COLO668 (cell line): ENCODE measurements at regions not wholly inside any gene's neighbourhood (a gene's known extent, or its start where the extent isn't known, plus 50 kb on each side); places are given as distances from the start of the nearest gene placed in this dataset.

Experiments
- DNase-seq: peaks from one replicate; lab custom pipeline; 2025; ENCODE audit not compliant: unreplicated experiment; lab: John Stamatoyannopoulos, UW

DNA sequence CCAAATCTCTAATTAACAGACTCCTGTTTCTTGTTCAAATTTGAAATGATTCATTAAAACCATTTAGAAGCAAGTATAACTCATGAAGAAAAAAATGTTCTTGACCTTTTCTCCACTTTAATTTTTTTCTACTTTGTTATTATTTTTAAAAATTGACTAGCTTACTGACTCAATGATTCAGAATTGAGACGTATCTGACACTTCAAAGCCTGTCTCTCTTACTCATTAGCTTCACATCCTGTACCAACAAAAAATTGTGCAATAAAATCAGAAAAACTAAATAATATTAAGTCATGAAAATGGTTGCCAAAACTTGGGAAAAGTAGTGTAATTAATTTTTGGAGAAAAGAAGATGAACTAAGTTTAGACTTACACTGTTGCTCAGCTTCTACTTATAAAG is 331.2 kb downstream of the SLC16A7 start:
- DNase-seq, result no peak

DNA sequence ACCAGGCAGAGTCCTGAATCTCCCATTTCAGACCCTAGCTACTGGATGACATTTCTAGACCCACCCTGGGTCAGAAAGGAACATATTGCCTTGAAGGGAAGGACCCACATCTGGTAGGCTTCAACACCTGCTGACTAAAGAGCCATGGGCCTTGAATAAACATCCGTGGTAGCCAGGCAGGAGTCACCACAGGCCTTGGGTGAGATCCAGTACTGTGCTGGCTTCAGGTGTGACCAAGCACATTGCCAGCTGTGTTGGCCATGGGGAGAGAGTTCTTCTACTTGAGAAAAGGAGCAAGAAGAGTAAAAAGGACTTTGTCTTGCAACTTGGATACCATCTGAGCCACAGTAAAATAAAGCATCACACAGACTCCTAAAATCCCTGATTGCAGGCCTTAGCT is 332.6 kb downstream of the SLC16A7 start:
- peak; percentile 12 for DNase-seq

DNA sequence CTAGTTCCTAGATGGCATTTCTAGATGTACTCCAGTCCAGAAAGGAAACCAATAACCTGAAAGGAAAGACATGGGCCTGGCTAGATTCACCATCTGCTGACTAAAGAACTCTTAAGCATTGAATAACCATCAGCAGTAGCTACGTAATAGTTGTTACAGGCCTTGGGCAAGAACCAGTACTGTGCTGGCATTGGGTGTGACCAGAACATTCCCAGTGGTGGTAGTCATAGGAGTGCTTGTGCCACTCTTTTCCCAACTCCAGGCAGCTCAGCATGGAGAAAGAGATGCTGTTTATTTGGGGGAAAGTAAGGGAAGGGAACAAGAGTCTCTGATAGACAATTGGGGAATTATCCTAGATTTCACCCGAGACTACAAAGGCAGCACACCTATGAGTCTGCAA is 333.3 kb downstream of the SLC16A7 start:
- DNase-seq, result no peak

DNA sequence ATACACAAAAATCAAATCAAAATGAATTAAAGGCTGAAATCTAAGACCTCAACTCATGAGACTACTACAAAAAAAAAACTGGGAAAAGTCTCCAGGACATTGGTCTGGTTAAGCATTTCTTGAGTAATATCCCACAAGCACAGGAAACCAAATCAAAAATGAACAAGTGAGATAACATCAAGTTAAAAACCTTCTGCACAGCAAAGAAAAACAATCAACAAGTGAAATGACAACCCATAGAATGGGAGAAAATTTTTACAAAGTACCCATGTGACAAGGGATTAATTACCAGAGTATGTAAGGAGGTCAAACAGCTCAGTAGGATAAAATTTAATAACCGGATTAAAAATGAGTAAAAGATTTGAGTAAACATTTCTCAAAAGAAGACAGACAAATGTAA is 338.7 kb downstream of the SLC16A7 start:
- DNase-seq, result no peak

DNA sequence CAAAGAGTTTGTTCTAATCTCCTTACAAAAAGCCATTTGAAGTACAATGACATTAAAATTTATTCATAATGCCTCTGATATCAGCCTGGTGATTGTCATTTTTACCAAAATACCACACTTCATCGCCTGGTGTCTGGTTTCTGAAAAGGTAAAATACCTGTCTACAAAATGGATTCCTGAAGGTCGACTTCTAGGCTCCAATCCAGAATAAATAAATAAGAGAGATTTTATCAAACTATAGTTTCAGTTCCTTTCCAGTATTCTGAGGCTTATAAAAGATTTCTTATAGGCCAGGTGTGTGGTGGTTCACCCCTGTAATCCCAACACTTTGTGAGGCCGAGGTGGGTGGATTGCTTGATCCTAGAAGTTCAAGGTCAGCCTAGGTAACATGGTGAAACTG is 340.7 kb downstream of the SLC16A7 start:
- DNase-seq, result no peak

DNA sequence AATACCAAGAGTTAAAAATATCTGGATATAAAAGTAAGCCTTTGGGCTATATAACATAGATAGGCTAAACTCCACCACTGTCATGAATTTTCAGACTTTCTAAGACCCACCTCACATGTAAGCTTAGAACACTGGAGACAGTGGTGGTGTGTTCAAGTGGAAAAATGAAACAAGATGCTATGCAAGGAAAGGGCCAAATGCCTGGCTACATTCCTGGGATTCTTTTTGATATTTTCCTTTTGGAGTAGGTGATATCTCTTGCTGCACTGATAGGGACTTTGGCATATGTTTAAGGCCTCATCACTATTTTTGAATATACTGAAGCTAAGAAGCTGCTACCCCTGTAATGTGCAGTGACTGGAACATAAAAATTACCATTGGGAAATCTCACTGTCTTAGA is 341.3 kb downstream of the SLC16A7 start:
- DNase-seq, result no peak

DNA sequence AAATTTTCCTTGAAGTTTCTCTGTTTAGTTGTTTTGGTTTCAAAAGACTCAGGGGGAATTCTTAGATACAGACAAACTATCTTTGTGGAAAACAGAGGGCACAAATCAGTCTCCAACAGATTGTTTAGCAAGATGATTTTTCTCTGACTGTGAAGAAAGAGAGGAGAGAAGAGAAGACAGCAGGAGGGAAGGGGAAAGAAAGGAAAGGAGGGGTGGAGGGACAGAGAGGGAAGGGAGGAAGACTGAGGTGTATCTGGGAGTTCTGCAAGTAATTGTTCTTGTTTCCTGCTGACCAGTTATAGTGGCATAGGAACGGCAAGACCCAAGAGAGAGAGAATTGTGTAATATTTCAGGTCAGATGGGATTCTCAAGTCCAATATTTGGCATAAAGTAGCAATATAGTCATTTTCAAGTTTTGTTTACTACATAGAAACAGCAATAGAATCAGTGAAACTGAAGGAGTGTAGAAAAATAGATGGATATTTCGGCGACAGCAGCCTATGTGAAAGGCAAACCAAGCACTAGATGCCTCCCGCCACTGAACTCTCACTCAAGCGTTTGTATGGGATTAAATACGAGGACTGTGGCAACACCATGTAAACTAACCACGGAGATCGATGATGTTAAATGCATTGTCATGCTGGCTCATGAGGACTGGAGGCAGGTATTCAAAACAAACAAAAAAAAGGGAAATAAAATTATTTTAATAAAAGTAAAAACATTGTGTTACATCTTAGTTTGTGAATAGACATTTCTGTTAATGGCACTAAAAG is 342.5 kb downstream of the SLC16A7 start:
- no peak for DNase-seq

DNA sequence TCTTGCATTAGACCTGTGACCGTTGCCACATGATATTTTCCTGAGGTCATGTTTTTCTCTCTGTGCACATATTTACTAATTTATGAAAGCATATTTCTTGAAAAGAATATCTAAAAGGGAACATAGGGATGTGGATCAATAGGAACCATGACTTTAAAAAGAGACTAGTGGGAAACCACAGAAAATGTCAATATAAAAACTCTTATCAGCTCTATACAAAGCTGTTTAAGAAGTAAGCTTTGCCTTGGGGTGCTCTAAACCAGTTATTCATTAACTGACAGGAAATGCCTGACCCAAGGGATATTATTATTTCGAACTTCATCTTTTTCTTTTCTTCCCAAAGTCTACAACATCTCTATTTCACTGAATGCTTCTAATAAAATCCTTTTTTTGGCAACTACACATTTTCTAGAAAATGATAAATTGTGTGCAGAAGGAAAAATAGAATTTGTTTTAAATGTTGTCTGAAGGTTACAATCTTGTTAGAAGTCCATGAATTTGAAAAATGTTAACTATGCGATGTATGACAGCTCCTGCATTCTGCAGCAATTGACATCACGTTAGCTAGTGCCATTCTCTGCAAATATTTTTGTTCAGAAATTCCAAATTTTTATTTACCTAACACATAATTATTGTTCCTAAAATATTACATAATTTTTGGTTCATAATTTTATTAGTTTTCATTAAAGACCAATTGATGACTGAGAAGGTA is 345.0 kb downstream of the SLC16A7 start:
- no peak for DNase-seq

DNA sequence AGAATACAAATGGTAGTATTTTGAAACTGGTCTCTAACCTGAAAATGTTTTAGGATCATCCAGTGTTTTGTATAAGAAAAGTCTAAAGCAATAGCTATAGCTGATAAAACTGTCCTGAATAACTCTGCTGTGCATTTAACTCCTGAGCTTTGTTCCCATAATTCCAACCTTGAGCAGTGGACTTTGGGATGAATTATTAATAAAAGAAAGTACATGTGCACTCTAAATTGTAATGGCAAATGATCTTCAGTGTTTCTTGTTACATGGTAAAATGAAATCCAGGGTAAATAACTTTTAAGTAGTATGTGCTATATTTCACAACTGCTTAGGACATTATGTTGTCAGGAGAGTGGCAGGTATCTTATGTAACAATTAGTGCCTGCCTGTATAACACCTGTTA is 345.6 kb downstream of the SLC16A7 start:
- DNase-seq, result no peak

DNA sequence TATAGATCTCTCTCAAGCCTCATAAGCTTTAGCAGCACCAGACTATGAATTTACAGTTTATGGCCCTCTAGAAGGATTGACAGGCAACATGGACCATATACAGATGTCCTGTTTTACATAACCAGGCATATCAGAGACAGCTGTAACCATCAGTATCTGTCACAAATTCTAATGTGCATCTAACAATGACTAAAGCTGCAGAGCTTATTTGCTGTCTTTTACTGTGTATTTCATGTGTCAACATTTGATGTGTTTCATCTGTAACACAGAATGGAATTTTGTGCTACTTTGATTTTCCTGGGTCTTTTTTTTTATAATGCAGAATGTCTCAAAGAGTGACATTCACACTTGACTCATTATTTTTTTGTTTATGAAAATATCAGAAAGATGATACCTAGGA is 348.3 kb downstream of the SLC16A7 start:
- DNase-seq, result no peak

DNA sequence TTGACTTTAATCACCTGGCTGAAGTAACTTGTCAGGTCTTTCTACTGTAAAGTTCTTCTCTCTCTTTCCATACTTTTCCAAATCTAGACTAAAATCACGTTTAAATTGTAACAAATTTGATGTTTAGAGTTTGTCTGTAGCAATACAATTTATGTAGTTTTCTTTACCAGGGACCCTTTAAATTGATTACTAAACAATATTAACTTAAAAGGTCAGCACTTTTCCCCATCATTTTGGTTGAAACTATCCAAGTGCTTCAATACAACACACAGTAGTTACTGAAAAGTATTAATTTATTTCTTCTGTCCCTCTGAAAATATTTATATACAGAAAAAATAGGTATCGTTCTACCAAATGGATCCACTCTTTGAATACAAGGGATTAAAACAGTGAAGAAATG is 350.8 kb downstream of the SLC16A7 start:
- no peak for DNase-seq

DNA sequence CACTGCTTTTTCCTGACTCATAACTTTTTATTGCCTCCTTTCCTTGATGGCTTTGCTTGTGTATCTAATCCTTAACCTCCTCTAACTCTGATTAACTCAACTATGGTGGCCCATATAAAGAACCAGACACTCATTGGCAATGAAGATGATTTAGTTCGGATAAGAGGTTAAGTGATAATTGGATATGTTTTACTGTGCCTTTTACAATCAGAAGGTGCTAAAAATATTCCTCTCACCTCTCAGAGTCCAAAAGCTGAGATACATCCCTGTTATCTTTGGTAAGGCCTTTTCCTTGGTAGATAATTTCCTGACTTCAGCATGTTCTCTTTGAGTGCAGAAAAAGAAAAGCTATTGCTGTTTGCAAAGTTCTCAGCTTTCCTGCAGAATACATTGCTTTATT is 367.7 kb downstream of the SLC16A7 start:
- no peak for DNase-seq

DNA sequence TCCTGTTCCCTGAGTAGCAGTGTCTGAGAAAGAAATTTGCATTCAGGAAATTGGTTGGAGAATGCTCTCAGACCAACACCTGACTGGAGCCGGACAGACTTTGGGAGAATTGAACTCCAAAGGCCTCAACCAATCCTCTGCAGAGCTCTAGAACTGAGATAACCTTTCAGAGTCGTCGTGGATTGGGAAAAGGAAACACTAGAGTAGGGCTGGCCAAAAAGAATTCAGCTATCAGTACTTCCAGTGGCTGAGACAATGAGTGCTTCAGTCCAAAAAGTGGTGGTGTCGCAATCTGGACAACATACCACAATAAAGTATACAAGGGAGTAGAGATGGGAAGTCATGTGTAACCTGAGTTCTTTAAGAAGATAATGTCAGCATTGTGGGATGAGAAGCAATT is 377.1 kb downstream of the SLC16A7 start:
- no peak for DNase-seq

DNA sequence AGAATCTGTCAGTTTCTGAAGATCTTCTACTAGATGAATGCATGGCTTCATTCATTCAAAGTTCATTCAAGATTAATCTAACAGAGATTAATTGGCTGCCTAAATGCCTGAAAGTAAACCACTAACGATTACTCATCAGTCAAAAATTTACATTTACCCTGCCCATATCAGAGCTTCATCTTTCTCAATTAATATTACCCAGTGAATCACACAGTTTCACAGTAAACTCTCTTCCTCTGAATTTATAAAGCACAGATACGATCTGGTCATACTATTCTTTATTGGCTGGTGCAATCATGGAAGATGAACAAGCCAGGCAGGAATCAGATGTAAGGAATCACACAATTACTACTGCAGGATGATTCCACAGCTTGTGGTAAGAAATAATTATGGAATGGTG is 377.7 kb downstream of the SLC16A7 start:
- DNase-seq, result no peak

DNA sequence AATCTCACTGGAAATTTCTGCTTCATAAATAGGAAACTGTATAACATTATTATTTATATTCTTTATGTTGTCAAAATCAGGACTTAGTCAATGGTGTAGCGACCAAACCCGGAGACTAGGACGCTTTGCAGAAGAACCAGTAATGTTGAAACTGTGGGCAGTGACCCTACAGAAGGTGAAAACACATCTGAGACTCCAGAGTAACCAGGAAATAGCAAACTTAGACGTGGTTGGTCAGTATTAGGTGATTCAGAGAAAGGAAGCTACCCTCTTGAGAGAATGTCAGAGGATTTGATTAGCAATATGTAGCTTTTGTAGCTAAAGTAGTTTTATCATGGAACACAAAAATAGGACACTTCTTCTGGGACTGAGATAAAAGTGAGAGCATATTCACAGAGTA is 381.9 kb downstream of the SLC16A7 start:
- no peak for DNase-seq

DNA sequence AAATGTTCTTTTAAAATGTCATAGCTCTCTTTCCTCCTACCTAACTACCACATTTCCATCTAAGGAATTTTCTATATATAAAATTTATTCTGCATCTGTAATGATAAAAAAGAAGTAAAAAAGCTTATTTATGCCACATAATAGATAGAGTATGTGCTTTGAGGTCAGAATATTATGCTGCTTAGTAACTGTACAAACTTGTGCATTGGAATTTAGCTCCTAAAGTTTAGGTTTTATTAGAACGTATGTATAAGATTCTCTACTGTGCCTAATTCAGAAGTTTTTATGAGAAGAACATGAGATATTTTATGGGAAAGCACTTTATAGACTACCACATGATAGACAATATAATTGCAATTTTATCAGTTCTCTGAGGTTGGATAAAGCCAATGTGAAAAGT is 384.6 kb downstream of the SLC16A7 start:
- DNase-seq, result no peak

DNA sequence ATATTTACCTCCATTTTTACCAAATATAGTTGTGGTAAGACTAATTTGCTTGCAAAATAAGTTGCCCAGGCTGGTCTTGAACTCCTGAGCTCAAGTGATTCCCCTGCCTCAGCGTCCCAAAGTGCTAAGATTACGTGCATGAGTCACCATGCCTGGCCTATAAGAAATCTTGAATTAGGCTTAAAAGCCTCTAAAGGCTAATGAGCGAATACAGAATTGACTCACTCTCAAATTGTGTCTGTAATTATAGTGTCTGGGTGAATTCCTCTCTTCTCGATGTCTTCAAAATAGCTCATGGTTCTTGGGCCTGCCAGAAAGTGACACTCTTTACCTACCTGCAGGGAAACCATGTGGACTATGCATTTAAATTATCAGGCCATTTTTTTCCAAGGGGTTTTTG is 403.5 kb downstream of the SLC16A7 start:
- no peak for DNase-seq

DNA sequence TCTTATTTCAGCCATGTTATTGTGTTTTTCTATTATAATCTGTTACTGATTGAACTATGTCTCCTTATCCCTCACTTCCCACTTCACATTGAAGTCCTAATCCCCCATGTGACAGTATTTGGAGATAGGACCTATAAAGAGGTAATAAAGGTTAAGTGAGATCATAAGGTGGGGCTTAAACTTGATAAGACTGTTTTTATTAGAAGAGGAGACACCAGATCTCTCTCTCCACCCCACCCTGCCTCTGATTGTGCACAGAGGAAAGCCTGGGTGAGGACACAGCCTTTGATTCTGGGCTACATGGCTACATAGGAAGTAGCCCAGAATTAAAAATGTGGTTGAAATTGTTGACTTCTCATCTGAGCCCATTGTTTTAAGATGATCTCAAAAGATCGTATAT is 414.7 kb downstream of the SLC16A7 start:
- no peak for DNase-seq

DNA sequence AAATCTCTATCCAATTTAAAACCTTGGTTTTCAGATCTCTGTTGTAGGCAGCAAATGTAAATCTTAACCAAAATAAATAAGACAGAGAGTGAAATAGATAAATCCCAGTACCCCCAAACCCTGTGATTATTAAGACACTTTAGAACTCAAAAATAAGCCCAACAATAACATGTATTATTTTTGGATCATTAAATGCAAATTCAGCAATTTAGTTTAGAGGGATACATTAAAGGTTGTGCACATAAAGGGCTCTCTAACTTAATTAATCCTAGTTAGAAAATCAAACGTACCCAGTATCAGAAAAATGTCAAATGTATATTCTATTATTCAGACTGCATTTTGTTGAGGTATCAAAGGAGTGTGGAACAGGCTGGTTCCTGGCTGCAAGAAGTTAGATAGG is 416.8 kb downstream of the SLC16A7 start:
- DNase-seq, result no peak

DNA sequence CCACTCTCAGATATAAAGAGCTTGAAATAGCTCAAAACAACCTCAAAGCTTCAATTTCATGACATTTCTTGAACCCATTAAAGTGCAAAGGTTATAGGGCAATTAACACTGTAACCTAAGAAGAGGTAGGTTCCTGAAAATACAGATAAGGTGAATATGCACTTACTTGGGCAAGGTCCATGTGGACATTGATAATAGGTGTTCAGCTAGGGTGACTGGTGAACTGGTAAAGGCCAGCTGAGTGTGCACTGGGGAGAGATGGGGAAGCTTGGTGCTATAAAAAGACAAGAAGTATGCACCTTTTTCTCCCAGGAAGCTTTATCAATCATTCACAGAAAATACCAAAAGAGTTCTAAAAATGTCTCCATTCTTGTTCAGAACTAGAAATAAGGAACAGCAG is 418.6 kb downstream of the SLC16A7 start:
- no peak for DNase-seq

DNA sequence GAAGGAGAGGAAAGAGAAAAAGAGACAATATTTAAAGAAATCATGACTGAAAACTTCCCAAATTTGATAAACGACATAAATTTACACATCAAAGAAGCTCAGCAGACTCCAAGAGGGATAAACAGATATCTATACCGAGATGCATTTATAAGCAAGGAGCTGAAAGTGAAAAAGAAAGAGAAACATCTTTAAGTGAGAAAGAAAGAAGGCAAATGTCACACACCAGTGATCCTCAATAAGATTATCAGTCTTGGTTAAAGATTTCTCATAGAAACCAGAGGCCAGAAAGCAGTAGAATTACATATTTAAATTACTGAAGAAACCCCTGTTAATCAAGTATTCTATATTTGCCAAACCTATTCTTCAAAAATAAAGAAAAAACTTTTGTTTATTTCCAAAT is 424.2 kb downstream of the SLC16A7 start:
- DNase-seq, result no peak

DNA sequence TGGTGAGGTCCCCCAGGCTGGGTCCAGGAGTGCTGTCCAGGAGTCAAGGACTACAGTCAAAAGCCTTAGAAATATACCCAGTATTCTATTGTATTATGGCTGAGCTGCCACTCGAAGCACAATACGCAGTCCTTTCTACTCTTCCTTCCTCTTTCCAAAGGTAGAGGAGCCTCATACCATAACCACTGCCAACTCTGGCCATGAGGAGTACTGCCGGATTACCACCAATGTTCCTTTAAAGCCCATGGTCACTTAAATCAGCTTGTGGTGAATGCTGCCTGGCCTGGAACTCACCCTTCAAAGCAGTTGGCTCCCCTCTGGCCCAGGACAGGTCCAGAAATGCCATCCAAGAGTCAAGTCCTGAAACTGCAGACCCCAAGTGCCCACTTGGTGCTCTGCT is 425.4 kb downstream of the SLC16A7 start:
- DNase-seq, result no peak

DNA sequence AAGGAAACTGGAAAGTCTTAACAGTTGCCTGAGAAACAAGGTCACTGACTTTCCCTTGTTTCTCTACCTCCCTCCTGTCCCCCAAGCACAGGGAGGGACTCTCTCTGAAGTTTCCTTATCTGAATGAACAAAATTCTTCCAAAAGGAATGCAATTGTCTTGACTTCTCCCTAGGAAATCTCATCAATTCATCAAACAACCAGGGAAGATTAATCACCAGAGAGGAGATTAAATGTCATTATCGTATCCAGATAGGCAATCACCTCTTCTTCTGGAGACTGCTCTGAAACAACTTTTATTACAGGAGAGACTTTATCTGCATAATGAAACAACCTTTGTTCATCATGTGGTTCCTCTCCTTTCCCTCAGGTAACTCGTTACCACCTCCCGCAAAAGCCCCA is 431.4 kb downstream of the SLC16A7 start:
- no peak for DNase-seq
